ENCODE measurements at regions not wholly inside any gene's neighbourhood (a gene's known extent, or its start where the extent isn't known, plus 50 kb on each side); places are given as distances from the start of the nearest gene placed in this dataset.

DNA sequence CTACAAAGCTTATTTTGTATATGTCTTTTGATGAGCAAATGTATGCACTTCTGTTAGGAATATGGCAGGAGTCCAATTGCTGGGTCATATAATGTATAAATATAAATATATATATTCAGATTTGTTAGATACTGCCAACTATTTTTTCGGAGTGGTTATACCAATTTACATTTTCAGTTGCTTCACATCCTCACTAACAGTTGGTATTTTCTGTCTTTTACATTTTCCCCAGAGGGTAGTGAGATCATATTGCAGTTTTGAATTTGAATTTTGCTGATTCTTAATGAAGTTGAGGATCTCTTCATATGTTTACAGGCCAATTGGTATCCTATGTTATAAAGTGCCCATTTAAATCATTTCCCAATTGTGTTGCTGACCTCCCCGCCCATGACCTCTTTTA lies 139.0 kb upstream of the KCNMB2 start:
- no peak for DNase-seq (ENCODE audit: low spot score)

DNA sequence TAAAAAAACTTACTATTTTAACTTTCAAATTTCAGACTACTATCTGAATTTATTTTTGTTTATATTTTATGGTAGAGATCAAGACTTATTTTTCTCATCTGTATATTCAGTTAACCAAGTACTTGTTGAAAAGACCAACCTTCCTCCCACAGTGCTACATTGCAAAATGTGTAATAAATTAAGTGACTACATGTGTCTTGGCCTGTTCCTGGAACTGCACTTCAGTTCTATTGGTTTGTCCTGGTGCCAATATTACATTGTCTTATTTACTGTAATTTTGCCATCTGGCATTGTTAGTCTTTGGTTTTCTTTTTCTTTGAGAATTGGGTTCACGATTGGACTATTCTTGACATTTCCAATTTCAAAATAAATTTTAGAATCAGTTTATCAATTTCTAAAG lies 138.4 kb upstream of the KCNMB2 start:
- no peak for DNase-seq (ENCODE audit: low spot score)

GRCh38 chr3:178404961-178405360 lies 131.3 kb upstream of the KCNMB2 start:
- no peak for DNase-seq (ENCODE audit: low spot score)

DNA sequence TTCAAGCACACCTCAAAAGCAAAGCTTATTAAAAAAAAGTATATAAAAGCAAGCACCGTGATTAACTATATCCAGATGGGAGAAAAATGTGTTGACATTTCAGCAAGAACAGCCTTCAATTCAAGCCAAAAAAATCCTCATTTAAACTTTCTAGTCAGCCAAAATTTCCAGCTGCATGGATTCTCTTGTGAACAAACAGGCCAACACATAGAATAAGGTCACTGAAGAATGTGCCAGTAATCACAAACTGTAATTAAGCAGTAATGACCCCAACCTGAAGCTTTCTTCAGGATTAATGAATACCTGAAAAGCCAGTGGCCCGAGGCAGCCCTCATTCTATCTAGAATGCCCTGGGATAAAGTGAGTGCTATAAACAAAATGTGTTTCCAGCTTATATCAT lies 130.7 kb upstream of the KCNMB2 start:
- no peak for DNase-seq (ENCODE audit: low spot score)

DNA sequence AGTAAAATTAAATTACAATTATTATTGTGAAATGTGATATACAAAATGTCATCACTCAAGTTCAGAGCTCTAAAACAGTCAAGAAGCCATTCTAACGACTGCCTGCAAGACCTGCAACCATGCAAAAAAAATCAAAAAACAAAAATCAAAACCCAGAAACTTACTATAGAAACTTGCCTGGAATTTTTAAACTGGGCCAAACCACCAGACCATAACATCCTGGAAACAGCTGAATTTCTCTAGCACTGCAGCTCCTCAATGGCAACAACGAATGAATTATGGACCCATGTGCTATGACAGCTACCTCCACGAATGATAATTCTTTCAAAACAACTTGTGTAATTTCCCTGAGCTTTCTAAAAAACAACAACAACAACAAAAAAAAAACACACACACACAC lies 130.0 kb upstream of the KCNMB2 start:
- no peak for DNase-seq (ENCODE audit: low spot score)

- DNase-seq (ENCODE audit: low spot score) = no peak
Observed at GRCh38 chr3:178415384-178415783, 120.9 kb upstream of the KCNMB2 start.

GRCh38 chr3:178417736-178418135 lies 118.5 kb upstream of the KCNMB2 start:
- no peak for DNase-seq (ENCODE audit: low spot score)

- no peak for DNase-seq (ENCODE audit: low spot score)
Observed at GRCh38 chr3:178419071-178419470, 117.2 kb upstream of the KCNMB2 start.

DNA sequence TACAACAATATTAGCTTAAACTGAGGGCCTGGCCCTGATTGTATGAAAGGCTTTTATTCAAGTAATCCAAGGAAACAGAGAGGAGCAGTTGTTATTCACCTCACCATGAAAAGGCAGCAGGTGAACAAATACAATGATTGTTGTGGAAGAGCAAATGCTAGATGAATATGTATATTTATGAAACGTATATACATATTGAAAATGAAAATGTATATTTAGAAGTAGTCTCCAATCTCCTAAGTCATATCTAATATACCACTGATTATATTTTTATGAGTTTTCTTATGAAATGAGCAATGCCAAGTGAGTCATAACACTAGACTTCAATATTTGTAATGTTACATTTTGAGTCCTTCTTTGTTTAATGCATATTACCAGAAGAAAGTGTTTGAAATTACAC lies 116.2 kb upstream of the KCNMB2 start:
- DNase-seq (ENCODE audit: low spot score) = no peak

DNA sequence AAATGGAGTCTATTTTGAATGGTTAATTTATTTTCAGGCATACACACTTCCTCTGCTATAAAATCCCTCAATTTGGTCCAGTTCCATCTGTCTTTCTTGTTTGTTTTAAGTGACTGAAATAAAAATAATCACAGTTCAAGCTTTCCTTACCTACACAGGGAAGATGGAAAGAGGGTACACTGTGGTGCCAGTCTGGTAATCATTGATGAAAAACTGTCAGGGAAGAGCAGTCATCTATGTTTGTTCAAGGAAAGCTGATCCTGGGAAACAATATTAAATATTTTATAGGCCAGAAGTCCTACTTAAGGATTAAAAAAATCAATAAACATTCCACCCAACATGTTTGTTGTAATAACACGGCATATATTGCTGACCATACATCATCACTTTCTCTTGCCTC lies 115.2 kb upstream of the KCNMB2 start:
- DNase-seq (ENCODE audit: low spot score) = no peak

- DNase-seq (ENCODE audit: low spot score) = no peak
Observed at GRCh38 chr3:178422406-178422805, 113.8 kb upstream of the KCNMB2 start.

- no peak for DNase-seq (ENCODE audit: low spot score)
Observed at GRCh38 chr3:178428037-178428436, 108.2 kb upstream of the KCNMB2 start.

DNA sequence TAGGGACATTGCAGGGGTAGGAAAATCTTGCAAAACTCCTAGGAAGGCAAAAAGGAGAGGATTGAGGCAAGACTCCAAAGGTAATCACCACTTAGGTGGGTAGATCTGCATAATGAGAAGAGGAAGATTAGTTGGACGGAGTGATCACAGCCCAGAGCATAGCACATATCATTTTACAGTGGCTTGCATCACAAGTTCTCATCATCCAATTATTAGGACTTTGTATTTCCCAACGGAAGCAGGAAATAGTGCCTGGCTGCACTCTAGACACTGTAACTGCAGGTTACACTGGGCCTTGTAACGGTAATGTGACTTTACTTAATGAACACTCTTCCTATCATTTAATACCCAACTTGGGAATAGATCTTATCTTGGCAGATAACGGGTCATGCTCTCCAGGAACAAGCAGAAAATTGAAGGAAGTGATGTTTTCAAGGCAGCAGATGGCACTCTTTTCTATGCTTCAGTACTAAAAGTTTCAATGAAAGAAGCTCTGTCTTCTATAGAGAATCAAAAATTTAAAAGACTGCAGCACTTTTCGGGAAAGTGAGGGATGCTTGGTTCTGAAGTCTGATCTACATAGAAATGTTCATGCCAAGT lies 101.9 kb upstream of the KCNMB2 start:
- DNase-seq (ENCODE audit: low spot score) = no peak

DNA sequence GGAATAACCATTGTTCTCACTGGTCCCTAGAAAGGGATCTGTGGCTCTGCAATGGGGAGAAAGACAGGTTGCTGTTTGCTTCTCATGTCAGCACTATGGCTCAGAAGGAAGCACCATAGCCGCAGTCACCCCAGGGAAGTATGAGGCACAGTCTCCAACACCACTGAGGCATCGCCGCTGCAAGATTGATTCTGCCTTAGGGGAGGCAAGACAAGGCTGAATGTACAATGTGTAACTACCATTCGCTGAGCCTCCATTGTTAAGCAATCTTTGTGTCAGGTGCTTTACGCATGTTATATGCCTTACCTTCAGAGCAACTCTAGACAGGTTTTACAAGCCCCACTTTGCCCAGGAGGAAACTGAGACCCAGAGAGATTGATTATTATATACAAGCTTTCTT lies 100.7 kb upstream of the KCNMB2 start:
- no peak for DNase-seq (ENCODE audit: low spot score)

DNA sequence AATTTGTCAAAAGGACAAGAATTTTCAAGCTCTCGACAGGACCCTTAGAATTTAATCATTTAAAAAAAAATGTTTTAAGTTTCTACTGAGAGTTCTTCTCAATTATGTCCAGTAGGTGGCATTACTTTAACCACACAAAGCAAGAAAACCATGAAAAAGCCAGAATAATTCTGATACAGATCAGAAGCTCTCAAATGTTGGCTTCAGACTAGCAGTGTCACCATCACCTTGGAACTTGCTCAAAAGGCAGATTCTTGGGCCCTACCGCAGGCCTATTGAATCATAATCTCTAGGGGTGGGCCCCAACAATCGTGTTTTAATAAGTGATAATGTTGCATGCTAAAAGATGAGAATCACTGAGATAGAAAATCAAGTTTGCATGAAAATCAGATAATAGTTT lies 99.5 kb upstream of the KCNMB2 start:
- peak; percentile 5 for DNase-seq (ENCODE audit: low spot score)

GRCh38 chr3:178437236-178437635 lies 99.0 kb upstream of the KCNMB2 start:
- no peak for DNase-seq (ENCODE audit: low spot score)

GRCh38 chr3:178439504-178439903 lies 96.7 kb upstream of the KCNMB2 start:
- DNase-seq (ENCODE audit: low spot score) = no peak

DNA sequence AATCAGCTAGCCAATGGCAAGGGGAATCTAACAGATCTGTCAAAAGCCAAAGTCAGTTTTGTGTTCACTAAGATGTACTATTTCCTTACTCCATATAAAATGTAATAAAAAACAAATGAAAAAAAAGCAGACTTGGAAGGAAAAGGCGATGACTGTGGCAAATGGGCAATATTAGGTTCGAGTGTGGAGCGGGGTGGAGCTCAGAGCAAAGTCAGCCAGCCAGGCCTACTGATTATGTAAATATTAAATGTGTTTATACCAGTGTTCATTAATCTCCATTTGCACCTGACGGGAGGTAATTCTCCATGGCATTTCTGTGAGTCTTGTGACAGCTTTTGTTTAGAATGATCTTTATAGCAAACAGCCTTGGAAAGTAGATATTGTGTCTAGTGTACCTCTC lies 96.2 kb upstream of the KCNMB2 start:
- DNase-seq (ENCODE audit: low spot score) = no peak

GRCh38 chr3:178443634-178444033 lies 92.6 kb upstream of the KCNMB2 start:
- no peak for DNase-seq (ENCODE audit: low spot score)

DNA sequence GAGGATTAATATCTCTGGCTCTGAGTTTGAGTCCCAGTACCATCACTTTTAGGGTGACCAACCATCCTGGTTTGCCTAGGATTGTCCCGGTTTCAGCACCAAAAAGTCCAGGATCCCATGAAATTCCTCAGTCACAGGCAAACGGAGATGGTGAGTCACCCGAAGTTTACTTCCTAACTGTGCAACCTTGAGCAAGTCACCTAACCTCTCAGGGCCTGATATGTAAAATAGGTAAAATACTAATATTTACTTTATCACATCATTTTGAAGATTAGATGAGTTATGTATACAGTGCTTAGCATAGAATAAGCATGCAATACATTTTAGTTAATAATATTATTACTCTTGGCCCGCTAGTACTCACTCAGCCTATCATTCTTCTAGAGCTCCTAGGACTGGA lies 91.1 kb upstream of the KCNMB2 start:
- no peak for DNase-seq (ENCODE audit: low spot score)

DNA sequence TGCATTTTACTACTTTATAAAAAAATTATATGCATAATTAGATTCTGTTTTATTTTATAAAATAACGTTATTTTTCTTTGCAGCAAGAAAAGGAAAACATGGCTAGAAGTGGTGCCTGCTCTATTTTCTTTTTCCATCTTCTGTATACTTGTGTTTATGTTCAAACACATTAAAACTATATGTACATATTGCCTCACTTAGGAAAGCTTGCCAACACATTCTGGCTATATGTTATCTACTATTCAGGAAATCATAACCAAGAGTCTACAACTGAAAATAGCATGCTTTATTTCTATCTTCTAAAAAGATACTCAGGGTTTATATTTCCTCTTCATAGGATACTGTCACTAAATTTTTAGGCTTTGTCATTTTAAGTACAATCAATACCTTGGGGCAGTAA lies 90.2 kb upstream of the KCNMB2 start:
- no peak for DNase-seq (ENCODE audit: low spot score)

DNA sequence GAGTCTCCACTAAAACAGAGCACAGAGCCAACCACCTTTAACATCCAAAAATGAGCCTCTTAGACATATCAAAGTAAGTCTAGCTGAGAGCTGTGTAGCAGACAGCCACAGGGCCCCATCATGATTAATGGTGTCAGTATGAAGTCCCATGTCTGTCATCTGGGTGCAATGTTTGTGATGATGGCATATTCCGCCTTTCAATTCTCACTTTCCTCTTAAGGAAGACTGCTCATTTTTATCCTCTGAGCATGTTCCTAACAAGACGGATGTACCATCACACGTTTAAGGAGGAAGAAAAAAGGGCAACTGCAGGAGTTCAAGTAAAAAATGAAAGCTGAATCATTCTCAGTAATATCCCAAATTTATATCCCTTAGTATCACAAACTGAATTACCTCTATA lies 85.8 kb upstream of the KCNMB2 start:
- no peak for DNase-seq (ENCODE audit: low spot score)

- no peak for DNase-seq (ENCODE audit: low spot score)
Observed at GRCh38 chr3:178451799-178452198, 84.4 kb upstream of the KCNMB2 start.

DNA sequence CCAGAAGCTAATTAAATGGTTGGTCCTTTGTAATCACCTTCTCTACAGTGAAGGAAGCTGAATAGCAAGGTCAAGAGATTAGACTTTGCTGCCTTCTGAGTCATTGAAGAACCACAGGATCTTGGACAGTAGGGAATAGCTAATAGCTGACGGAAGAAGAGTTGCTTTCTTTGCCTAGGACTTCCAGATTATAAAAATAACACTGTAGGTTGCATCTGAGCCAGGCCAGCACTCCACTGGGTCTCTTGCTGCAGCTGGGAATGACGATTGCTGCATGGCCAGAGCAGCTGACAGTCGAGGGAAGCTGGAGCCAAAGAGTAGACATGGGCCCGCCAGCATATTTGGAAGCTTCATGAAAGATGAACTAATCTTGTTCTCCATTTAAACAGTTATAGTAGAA lies 81.5 kb upstream of the KCNMB2 start:
- peak; percentile 5 for DNase-seq (ENCODE audit: low spot score)

DNA sequence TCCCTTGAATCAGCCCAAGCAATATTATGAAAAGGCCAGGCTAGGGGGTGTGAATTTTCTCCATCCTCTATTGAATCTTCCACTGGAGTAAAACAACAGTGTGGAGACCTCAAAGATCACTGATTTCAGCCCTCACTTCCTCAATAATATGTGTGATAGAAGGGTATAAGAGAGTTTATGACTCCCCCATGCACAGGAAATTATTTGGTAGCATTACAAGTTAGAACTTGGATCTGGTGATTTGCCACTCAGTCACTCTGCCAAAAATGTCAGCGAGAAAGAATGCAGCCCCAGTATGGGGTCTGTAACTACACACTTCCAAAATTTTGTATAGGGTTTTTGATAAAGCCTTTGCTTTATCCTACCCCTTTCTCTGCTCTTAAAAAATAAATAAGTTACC lies 81.0 kb upstream of the KCNMB2 start:
- no peak for DNase-seq (ENCODE audit: low spot score)

Data from putamen (tissue), 1 donor.